ENCODE measurements at regions not wholly inside any gene's neighbourhood (a gene's known extent, or its start where the extent isn't known, plus 50 kb on each side); places are given as distances from the start of the nearest gene placed in this dataset.

DNA sequence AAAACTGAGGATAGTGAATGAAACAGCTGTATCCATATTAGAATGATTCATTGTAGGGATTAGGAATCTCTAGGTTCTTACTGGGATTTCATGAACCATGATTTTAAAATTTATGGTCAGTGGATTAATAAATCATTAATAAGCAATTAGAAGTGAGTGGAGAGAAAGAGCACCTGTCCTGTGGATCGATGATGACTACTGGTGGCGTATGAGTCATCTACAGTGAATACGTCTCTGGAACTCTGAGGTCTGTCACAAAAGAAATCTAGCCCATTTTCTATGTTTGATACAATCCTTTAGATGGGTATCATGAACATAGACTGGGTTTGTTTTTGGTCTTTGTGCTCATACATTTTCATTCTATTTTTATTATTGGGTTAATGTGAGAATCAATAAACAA is 77.3 kb upstream of the RTL1 start:
- no peak overlapping the region for H3K27ac Mint-ChIP-seq
- no peak for ATAC-seq
- no peak overlapping the region for H3K4me2 ChIP-seq

More for the DNA sequence above, 77.3 kb upstream of the RTL1 start:
- no peaks in the 10 kb centered on the region for H3K4me1 Mint-ChIP-seq
- no peaks in the 10 kb centered on the region for H3K36me3 Mint-ChIP-seq (ENCODE audit: low read depth)
- H3K79me2 ChIP-seq (replicated peaks; ENCODE audit: insufficient read depth): no peaks in the 10 kb centered on the region
- no peaks in the 10 kb centered on the region for H3K9me2 ChIP-seq (ENCODE audit: insufficient read depth)
- H2AFZ ChIP-seq: no peak overlapping the region
- no peaks in the 10 kb centered on the region for H3K27me3 Mint-ChIP-seq (ENCODE audit: insufficient read depth, low read depth, poor library complexity)
- H3K27ac ChIP-seq (ENCODE audit: low read depth): no peak overlapping the region
- H3F3A ChIP-seq (replicated peaks; ENCODE audit: low read depth): no peaks in the 10 kb centered on the region
- no peak overlapping the region for H3K4me3 Mint-ChIP-seq
- H3K27me3 ChIP-seq (ENCODE audit: insufficient read depth): no peaks in the 10 kb centered on the region
- H3K4me3 ChIP-seq: no peak overlapping the region
- H3K9me3 Mint-ChIP-seq: no peaks in the 10 kb centered on the region
- TF ChIP-seq EZH2 (IDR thresholded peaks at IDR 0.05; ENCODE audit: low read depth, unreplicated experiment) (no peak), CREB1 (CRISPR knock-in tag; IDR thresholded peaks at IDR 0.05; ENCODE audit: low read depth) (no peak), ZNF331 (CRISPR knock-in tag; IDR thresholded peaks at IDR 0.05; ENCODE audit: low read depth) (no peak), EZH2phosphoT487 (IDR thresholded peaks at IDR 0.05; ENCODE audit: unreplicated experiment) (no peak), JUNB (IDR thresholded peaks at IDR 0.05; ENCODE audit: unreplicated experiment) (no peak), NANOG (IDR thresholded peaks at IDR 0.05; ENCODE audit: borderline replicate concordance) (no peak), POLR2AphosphoS5 (IDR thresholded peaks at IDR 0.05; ENCODE audit: low read depth) (no peak), STAT1 (IDR thresholded peaks at IDR 0.05; ENCODE audit: unreplicated experiment) (no peak), ZNF114 (CRISPR knock-in tag; IDR thresholded peaks at IDR 0.05) (no peak)
- TF ChIP-seq, protein P1, sequence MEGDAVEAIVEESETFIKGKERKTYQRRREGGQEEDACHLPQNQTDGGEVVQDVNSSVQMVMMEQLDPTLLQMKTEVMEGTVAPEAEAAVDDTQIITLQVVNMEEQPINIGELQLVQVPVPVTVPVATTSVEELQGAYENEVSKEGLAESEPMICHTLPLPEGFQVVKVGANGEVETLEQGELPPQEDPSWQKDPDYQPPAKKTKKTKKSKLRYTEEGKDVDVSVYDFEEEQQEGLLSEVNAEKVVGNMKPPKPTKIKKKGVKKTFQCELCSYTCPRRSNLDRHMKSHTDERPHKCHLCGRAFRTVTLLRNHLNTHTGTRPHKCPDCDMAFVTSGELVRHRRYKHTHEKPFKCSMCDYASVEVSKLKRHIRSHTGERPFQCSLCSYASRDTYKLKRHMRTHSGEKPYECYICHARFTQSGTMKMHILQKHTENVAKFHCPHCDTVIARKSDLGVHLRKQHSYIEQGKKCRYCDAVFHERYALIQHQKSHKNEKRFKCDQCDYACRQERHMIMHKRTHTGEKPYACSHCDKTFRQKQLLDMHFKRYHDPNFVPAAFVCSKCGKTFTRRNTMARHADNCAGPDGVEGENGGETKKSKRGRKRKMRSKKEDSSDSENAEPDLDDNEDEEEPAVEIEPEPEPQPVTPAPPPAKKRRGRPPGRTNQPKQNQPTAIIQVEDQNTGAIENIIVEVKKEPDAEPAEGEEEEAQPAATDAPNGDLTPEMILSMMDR (conservative IDR thresholded peaks at IDR 0.05; ENCODE audit: low read depth in 2 of 2): no peak
- TF ChIP-seq, protein P2, sequence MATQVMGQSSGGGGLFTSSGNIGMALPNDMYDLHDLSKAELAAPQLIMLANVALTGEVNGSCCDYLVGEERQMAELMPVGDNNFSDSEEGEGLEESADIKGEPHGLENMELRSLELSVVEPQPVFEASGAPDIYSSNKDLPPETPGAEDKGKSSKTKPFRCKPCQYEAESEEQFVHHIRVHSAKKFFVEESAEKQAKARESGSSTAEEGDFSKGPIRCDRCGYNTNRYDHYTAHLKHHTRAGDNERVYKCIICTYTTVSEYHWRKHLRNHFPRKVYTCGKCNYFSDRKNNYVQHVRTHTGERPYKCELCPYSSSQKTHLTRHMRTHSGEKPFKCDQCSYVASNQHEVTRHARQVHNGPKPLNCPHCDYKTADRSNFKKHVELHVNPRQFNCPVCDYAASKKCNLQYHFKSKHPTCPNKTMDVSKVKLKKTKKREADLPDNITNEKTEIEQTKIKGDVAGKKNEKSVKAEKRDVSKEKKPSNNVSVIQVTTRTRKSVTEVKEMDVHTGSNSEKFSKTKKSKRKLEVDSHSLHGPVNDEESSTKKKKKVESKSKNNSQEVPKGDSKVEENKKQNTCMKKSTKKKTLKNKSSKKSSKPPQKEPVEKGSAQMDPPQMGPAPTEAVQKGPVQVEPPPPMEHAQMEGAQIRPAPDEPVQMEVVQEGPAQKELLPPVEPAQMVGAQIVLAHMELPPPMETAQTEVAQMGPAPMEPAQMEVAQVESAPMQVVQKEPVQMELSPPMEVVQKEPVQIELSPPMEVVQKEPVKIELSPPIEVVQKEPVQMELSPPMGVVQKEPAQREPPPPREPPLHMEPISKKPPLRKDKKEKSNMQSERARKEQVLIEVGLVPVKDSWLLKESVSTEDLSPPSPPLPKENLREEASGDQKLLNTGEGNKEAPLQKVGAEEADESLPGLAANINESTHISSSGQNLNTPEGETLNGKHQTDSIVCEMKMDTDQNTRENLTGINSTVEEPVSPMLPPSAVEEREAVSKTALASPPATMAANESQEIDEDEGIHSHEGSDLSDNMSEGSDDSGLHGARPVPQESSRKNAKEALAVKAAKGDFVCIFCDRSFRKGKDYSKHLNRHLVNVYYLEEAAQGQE (IDR thresholded peaks at IDR 0.05; ENCODE audit: unreplicated experiment): no peak
- TF ChIP-seq, protein P3, sequence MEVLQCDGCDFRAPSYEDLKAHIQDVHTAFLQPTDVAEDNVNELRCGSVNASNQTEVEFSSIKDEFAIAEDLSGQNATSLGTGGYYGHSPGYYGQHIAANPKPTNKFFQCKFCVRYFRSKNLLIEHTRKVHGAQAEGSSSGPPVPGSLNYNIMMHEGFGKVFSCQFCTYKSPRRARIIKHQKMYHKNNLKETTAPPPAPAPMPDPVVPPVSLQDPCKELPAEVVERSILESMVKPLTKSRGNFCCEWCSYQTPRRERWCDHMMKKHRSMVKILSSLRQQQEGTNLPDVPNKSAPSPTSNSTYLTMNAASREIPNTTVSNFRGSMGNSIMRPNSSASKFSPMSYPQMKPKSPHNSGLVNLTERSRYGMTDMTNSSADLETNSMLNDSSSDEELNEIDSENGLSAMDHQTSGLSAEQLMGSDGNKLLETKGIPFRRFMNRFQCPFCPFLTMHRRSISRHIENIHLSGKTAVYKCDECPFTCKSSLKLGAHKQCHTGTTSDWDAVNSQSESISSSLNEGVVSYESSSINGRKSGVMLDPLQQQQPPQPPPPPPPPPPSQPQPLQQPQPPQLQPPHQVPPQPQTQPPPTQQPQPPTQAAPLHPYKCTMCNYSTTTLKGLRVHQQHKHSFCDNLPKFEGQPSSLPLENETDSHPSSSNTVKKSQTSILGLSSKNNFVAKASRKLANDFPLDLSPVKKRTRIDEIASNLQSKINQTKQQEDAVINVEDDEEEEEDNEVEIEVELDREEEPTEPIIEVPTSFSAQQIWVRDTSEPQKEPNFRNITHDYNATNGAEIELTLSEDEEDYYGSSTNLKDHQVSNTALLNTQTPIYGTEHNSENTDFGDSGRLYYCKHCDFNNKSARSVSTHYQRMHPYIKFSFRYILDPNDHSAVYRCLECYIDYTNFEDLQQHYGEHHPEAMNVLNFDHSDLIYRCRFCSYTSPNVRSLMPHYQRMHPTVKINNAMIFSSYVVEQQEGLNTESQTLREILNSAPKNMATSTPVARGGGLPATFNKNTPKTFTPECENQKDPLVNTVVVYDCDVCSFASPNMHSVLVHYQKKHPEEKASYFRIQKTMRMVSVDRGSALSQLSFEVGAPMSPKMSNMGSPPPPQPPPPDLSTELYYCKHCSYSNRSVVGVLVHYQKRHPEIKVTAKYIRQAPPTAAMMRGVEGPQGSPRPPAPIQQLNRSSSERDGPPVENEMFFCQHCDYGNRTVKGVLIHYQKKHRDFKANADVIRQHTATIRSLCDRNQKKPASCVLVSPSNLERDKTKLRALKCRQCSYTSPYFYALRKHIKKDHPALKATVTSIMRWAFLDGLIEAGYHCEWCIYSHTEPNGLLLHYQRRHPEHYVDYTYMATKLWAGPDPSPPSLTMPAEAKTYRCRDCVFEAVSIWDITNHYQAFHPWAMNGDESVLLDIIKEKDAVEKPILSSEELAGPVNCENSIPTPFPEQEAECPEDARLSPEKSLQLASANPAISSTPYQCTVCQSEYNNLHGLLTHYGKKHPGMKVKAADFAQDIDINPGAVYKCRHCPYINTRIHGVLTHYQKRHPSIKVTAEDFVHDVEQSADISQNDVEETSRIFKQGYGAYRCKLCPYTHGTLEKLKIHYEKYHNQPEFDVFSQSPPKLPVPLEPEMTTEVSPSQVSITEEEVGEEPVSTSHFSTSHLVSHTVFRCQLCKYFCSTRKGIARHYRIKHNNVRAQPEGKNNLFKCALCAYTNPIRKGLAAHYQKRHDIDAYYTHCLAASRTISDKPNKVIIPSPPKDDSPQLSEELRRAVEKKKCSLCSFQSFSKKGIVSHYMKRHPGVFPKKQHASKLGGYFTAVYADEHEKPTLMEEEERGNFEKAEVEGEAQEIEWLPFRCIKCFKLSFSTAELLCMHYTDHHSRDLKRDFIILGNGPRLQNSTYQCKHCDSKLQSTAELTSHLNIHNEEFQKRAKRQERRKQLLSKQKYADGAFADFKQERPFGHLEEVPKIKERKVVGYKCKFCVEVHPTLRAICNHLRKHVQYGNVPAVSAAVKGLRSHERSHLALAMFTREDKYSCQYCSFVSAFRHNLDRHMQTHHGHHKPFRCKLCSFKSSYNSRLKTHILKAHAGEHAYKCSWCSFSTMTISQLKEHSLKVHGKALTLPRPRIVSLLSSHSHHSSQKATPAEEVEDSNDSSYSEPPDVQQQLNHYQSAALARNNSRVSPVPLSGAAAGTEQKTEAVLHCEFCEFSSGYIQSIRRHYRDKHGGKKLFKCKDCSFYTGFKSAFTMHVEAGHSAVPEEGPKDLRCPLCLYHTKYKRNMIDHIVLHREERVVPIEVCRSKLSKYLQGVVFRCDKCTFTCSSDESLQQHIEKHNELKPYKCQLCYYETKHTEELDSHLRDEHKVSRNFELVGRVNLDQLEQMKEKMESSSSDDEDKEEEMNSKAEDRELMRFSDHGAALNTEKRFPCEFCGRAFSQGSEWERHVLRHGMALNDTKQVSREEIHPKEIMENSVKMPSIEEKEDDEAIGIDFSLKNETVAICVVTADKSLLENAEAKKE (CRISPR knock-in tag; IDR thresholded peaks at IDR 0.05): no peak
- TF ChIP-seq, protein P4, sequence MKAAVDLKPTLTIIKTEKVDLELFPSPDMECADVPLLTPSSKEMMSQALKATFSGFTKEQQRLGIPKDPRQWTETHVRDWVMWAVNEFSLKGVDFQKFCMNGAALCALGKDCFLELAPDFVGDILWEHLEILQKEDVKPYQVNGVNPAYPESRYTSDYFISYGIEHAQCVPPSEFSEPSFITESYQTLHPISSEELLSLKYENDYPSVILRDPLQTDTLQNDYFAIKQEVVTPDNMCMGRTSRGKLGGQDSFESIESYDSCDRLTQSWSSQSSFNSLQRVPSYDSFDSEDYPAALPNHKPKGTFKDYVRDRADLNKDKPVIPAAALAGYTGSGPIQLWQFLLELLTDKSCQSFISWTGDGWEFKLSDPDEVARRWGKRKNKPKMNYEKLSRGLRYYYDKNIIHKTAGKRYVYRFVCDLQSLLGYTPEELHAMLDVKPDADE (IDR thresholded peaks at IDR 0.05): no peak
- no peaks in the 10 kb centered on the region; the same call in 1 of the 2 replicates for H4K20me1 ChIP-seq (replicated peaks; ENCODE audit: insufficient read depth)
- H3K4me1 ChIP-seq (ENCODE audit: insufficient read depth): no peaks in the 10 kb centered on the region
- no peak for DNase-seq (ENCODE audit: low spot score)
- H3K36me3 ChIP-seq (ENCODE audit: insufficient read depth): no peaks in the 10 kb centered on the region
